ENCODE measurements at regions not wholly inside any gene's neighbourhood (a gene's known extent, or its start where the extent isn't known, plus 50 kb on each side); places are given as distances from the start of the nearest gene placed in this dataset.

- TF ChIP-seq CTCF (IDR thresholded peaks at IDR 0.05), result no peak
- no peak for TF ChIP-seq POLR2A (IDR thresholded peaks at IDR 0.05)
- no peak for DNase-seq
- Histone ChIP-seq H3K4me1 (no peaks in the 10 kb centered on the region), H3K27me3 (no peaks in the 10 kb centered on the region), H3K9me3 (no peaks in the 10 kb centered on the region), H3K27ac (no peak overlapping the region), H3K36me3 (no peaks in the 10 kb centered on the region), H3K4me3 (no peak overlapping the region)
- WGBS, 2 donors, result 83 to 96% methylated on average over 1 to 3 of the region's 3 CpGs
- intact Hi-C loops (cut with DNase I), result no loop called here
Measured at GRCh38 chr20:12023194-12023795, 105.6 kb downstream of the BTBD3 start.

DNA sequence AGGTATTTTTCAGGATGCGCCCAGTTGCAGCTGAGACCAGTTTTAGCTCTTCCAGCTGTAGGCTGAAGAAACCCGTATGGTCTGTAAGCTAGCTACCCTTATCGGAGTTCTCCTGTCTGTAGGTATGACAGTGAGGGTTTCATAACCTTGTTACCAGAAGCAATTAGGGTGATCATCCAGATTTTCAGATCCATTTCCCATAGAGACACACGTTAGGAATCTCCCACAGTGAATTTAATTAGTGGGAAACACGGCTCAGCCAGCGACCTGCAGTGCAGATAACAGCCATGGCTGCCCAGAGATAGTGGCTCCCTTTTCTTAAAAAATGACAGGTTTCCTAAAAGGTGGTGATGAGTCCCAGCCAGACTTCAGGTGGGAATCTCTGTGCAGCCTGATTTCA lies 111.1 kb downstream of the BTBD3 start:
- TF ChIP-seq POLR2A (IDR thresholded peaks at IDR 0.05) (no peak), CTCF (IDR thresholded peaks at IDR 0.05) (no peak)
- intact Hi-C loops (cut with DNase I), result no loop called here
- no peaks in the 10 kb centered on the region for H3K4me1 ChIP-seq

DNA sequence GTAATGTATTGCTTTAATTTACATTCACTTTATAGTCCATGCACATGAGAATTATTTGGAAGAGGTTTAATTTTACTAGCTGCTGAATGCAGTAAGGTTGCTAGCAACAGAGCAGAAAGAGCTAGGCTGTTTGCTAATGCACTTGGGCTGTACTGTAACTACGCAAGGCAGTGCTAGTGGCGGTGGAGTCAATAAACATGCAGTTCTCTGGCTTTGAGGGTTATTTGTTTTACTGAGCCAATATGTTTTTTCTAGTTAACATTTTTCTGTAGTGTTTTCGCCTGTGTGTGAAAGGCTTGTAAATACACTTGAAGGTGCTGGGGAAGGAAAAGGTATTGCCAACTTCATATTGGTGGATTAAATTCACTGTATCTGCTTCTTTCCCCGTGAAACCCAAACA lies 112.8 kb downstream of the BTBD3 start:
- Histone ChIP-seq H3K27ac (no peak overlapping the region), H3K4me3 (no peak overlapping the region), H3K9me3 (no peaks in the 10 kb centered on the region), H3K27me3 (no peaks in the 10 kb centered on the region), H3K4me1 (no peaks in the 10 kb centered on the region), H3K36me3 (no peaks in the 10 kb centered on the region)
- 78 to 89% methylated on average over 4 of the region's 4 CpGs for WGBS, 2 donors
- no peak for DNase-seq
- intact Hi-C loops (cut with DNase I), result no loop called here
- TF ChIP-seq CTCF (IDR thresholded peaks at IDR 0.05) (no peak), POLR2A (IDR thresholded peaks at IDR 0.05) (no peak)

More for the DNA sequence above, 111.1 kb downstream of the BTBD3 start:
- Histone ChIP-seq H3K27me3 (no peaks in the 10 kb centered on the region), H3K4me3 (no peak overlapping the region), H3K9me3 (no peaks in the 10 kb centered on the region), H3K36me3 (no peaks in the 10 kb centered on the region), H3K27ac (no peak overlapping the region)
- DNase-seq, result no peak
- 80 to 91% methylated on average over 4 to 6 of the region's 6 CpGs for WGBS, 2 donors

DNA sequence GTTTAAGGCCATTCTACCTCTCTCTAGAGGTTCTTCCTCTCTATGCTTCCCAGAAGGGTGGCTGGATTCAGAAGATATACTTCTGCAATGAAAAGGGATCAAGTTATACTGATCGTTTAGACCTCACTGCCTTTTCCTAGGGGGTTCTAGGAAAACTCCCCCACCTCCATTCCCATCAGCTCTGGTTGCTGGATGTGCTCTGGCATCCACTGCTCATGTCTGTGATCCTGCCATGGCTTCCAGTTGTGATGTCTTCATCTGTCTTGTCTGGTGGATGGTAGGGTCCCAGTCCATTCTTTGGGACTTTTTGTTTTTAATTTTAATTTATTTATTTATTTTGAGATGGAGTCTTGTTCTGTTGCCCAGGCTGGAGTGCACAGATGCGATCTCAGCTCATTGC lies 118.4 kb downstream of the BTBD3 start:
- no peaks in the 10 kb centered on the region for H3K27me3 ChIP-seq
- no peaks in the 10 kb centered on the region for H3K36me3 ChIP-seq
- intact Hi-C loops (cut with DNase I), result no loop called here
- no peaks in the 10 kb centered on the region for H3K9me3 ChIP-seq
- H3K4me3 ChIP-seq, result no peak overlapping the region
- peaks cover 0 to 4% (median 0%) of the 10 kb centered on the region in 3 donors for H3K4me1 ChIP-seq
- no peak for DNase-seq
- H3K27ac ChIP-seq, result no peak overlapping the region
- no peak for TF ChIP-seq POLR2A (IDR thresholded peaks at IDR 0.05)
- TF ChIP-seq CTCF (IDR thresholded peaks at IDR 0.05), result no peak
- 84 to 85% methylated on average over 2 of the region's 2 CpGs for WGBS, 2 donors

DNA sequence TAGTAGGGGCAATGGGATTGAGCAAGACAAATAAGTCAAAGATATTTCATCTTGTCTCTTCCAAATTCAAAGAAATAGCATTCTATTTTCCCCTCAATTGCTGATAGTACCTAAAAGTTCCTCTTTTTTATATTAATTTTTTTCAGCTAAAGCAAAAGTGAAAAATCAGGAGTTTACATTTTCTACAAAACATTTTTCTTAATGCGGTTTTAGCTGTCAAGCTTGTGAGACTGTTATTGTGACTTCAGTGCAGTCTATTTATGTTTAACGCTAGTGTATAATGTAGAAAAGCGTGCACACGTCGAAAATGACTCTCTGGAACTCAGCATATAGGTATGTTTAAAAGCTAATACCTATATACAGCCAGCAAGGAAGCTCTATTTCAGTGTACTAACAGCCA lies 119.8 kb downstream of the BTBD3 start:
- TF ChIP-seq POLR2A (IDR thresholded peaks at IDR 0.05) (no peak), CTCF (IDR thresholded peaks at IDR 0.05) (no peak)
- Histone ChIP-seq H3K27me3 (no peaks in the 10 kb centered on the region), H3K4me1 (peaks cover 0 to 4% (median 0%) of the 10 kb centered on the region in 3 donors), H3K4me3 (no peak overlapping the region), H3K27ac (no peak overlapping the region), H3K36me3 (no peaks in the 10 kb centered on the region), H3K9me3 (no peaks in the 10 kb centered on the region)
- DNase-seq, result no peak
- intact Hi-C loops (cut with DNase I), result no loop called here
- 58 to 64% methylated on average over 5 of the region's 5 CpGs for WGBS, 2 donors
